GM21528 (cell line): ENCODE measurements at regions not wholly inside any gene's neighbourhood (a gene's known extent, or its start where the extent isn't known, plus 50 kb on each side); places are given as distances from the start of the nearest gene placed in this dataset.

Source experiments
- ATAC-seq: cut with Tn5 transposase; IDR thresholded peaks from one replicate; pipeline ENCODE4 v1.9.1; 2021; ENCODE audit warnings: mild to moderate bottlenecking, moderate library complexity; ENCODE audit not compliant: unreplicated experiment, low FRiP score

DNA sequence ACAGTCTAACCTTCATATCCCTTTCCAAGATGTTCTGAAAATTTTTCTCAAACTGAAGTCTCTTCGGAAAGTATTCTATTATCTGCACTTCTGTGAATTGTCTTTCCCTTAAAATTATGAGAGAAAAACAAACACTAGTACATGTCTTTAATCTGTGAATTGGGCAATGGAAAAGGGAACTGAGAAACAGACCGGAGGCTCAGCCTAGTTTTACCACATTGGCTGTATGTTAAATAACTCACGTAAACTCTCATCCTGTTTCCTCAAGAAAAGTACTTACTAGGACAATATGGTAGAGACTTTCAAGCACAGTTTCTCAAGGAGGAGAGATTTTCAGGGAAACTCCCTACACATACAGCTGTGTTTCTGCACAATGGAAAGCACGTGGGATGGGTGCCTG, 982.2 kb upstream of the SEMA6D start:
- no peak for ATAC-seq

DNA sequence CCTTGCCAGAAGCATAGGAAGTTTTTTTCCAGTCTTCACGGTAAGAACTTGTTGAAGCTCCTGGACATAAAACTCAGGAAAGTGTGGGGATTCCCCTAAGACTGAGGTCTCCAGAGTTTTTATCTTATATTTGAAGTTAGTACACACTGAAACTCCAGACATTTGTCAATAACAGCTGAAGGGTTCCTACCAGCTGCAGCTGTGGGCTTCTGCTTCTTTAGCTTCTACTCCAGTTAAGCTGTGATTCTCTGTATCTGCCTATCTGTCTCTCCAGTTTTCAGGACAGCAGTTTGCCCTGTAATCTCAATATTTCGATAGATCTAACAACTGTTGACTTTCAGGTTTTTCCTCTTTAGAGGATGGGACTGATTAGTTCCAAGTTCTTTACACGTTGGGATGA, 966.0 kb upstream of the SEMA6D start:
- no peak for ATAC-seq

DNA sequence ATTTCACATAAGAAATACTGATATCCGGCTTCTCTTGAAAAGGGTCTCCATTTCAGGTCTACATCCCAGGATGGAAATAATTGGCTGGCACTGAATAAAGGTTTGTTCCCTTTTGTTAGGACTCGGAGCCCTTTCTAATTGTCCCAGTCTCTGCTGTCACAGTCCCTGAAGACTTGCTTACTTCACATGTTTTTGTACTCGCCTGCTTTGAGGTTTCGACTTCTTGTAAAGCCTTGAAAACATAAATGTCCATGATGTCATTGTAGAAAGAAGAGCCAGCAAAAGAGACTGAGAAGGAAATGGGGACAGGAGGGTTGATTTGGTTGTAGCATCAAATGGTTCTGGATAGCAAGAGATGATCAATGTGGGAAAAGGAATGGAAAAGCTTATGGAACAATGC, 963.4 kb upstream of the SEMA6D start:
- no peak for ATAC-seq

DNA sequence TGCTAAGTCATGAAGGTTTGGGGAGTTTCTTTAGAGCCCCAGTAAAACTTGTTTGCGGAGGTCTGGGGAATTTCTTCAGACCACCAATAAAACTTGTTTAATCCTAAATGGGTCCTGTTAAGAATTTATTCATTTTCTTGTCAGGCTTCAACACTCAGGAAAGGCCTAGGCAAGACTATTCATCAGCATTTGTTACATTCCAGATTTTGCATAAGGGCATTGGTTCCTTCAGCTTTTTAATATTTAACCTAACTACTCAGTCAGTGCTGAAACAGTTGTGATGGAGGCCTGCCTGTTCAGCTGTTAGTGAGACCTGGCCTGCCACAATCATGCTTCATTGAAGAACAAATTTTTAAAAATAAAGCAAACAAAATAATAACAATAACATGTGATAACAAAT, 954.2 kb upstream of the SEMA6D start:
- ATAC-seq, result no peak

DNA sequence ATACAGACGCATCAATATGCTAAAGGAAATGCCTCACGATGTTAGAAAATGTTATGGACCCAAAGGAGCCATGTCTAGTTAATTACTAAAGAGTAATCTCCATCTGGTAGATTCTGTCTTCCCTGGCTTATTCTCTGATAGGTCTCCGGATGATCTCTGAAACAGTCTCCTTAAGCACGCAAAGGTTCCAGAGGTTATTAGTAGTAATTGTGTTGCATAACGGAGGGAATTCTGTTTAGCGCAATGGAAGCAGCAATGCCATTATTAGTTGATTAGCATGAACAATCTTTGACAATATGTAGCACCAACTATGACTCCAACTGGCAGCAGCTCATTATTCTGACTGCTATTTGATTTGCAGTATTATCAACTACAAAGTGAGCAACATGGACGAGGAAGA, 952.5 kb upstream of the SEMA6D start:
- ATAC-seq, result no peak

DNA sequence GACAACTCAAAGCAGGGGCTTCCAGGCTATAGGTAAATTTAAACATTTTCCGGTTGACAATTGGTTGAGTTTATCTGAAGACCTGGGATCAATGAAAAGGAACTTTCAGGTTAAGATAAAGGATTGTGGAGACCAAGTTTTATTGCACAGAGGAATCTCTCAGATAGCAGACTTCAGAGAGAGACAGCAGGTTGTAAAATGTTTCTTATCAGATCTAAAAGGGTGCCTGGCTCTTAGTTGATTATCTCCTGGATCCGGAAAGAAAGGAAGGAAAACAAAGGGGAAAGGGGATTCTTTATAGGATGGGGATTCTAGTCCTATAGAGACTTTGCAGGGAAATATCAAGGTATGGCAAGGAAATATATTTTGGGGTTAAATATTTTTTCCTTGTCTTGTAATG, 951.3 kb upstream of the SEMA6D start:
- no peak for ATAC-seq

DNA sequence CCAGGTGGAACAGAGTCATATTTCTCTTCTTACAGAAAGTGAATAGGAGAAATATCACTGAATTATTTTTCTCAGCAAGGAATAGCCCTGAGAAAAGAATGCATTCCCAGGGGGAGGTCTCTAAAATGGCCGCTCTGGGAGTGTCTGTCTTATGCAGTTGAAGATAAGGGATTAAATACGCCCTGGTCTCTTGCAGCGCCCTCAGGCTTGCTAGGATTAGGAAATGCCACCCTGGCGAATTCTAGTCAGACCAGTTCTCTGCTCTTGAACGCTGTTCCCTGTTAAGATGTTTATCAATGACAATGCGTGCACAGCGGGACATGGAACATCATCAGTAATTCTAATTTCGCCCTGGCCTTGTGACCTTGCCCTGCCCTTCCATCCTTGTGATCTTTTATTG, 949.0 kb upstream of the SEMA6D start:
- no peak for ATAC-seq

DNA sequence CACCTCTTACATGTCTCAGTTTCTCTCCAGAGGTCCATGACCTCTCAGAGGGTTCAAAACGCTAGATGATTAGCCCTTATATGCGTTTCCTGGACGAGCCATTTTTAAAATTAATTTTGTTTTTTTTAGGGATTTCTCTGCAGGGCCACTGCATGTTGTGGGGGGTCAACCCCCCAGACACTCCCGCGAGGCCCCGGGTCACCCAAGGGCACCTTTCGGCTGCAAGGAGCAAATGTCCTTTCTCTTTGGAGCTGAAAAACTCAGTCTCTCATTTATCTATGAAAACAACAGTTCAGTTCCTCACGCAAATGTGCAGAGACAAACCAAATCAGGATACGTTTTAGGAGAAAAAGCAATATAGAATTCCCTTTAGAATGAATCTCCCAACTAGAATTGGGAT, 944.3 kb upstream of the SEMA6D start:
- no peak for ATAC-seq

DNA sequence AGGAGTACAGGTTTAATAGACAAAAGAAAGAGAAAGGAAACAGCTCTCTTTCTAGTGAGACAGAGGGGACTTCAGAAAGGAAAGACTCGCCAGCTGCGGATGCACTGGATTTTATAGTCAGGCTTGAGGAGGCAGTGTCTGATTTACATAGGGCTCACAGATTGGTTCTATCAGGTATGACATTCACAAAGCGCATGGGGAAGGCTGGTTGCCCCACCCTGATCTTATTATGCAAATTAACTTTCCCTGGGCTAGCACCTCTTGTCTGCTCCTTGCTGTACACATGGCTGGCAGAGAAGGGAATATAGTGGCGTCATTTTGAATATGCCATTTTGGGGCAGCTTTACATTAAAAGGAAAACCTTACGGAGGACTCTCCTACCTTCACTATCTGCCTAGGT, 938.4 kb upstream of the SEMA6D start:
- ATAC-seq, result no peak

DNA sequence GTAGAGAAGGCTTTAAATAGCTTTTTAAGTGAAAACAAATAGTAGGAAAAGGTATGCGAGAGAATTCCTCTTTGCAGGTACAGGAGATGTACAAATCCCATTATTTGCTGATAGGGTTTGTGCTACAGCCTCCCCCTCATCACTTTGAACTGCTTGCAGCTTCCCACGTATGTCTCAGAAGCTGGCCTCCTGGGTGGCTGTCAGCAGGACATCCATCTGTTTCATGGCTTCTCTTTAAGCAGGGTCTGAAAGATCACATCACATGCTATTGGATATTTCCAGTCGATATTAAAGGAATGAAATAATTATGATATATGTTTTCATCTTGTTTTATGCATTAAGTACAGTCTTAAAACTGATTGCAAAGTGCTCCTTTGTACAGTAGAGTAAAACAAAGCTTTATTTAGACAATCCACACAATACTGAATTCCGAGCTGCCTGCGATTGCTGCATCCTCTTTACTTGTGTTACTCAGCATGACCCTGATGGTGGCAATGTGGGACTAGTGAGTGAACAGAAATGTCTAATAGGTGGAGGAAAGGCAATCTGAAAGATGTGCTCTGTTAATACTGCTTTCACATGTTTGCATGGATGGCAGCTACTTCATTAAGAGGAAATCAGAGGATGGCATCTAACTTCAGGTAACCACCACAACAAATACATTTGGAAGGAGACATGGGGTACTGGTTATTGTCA, 930.6 kb upstream of the SEMA6D start:
- no peak for ATAC-seq

DNA sequence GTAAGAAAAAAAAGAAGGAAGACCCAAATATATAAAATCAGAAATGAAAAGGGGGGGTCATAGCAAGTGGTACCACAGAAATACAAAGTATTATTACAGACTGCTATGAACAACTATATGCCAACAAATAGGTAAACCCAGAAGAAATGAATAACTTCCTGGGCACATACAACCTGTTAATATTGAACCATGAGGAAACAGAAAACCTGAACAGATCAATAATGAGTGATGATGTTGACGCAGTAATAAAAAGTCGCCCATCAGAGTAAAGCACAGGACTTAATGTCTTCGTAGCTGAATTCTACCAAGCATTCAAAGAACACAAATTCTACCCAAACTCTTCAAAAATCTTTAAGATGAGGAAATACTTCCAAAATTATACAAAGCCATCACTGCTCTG, 921.6 kb upstream of the SEMA6D start:
- ATAC-seq, result no peak

DNA sequence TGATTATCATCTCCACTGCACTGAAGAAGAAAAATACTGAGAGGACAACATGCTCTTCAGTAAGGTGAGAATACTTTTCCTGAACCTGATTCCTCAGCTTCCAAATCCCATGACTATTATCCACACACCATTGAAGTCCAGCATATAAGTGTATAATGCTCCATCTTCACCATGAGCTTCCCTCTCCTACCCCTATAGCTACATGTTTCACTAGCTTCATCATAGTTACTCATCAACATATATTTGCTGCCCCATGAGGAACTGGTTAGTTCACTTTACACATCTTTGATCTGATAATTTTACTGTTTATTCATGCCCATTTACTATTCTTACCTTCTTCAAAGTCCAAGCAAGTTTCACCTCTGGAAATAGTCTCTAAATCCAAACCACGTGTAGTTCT, 908.5 kb upstream of the SEMA6D start:
- ATAC-seq, result no peak

DNA sequence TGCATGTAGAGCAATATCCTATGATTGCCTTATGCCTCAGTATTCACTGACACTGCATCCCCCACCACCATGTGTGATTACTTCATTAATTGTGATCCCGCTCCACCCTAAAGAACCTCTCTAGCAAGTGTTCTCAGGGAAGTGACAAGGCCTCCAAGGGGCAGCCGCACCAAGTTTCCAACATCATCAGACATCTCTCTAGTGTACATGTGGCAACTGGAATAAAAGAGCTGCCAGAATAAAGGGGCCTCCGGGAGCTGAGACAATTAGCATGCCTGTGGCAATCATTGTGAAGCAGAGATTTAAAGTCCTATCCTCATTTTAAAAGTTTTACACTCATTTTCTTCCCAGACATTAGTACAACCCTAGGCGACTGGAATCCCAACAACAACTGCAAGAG, 902.1 kb upstream of the SEMA6D start:
- no peak for ATAC-seq

DNA sequence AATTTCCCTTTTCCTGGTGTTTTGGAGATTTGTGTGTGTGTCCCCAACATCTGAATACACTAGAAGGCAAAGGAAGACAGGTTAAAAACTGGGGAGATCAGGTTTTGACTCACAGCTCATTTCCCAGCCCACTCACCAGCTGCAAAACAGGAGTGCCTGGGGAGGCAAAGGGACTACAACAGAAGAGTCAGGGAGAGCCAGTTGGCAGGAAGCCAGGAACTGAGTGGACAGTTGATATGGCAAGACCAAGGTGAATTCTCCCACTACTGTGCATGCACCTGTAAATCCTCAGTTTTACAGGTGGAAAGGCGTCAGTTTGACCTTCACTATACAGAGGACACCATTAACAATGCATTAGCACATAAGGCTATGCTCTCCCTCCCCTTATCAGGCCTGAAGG, 901.5 kb upstream of the SEMA6D start:
- ATAC-seq, result no peak

DNA sequence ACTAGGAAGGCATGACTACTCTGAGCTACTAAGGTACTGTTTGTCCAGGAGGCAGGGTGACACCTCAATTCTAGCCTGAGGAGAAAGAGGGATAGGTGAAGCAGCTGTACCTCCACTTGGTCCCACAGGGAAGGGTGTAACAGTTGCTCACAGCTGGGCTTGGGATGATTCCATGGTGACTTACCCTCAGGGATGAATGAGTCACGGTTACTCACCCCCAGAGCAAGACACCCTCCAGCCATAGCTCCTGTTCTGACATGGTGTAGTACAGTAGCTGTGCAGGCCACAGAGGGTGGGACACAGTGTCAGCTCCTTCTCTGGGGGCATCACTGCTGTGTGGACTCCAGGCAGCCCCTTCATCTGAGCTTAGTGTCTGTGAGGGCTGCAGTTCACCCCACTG, 868.6 kb upstream of the SEMA6D start:
- ATAC-seq, result no peak

DNA sequence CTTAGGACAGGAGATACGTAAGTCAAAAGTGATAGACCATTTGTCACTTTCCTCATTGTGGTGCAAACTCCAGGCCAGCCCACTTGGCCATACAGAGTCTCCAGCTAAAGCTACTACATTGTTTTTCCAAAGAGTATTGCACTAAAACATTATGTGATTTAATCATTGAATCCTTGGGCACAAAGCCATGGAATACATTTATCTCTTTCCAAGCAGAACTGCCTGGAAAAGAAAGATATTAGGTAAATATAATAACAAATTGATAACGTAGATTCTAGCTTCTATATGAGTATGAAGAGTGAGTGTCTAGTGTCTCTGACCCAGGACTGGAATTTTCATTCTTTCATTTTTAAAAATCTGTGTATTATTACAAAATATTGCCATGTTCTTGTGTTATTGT, 863.7 kb upstream of the SEMA6D start:
- ATAC-seq, result no peak

DNA sequence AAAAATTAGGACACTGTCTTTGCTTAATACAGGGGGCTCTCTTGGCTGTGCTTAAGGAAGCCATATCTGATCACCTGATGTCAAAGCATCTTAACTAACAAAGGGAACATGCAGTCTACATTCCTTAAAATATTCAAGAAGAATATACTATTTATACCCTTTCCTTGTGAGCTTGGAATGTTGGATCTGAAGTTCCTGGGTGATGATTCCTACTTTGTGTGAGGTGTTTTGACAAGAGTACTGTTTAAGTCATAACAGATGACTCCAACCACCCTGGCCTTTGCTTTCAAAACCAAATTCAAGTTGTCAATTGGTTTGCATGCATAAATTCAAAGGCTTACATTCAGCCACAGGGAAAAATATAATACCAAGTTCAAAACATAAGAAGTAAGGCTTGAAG, 862.7 kb upstream of the SEMA6D start:
- ATAC-seq, result no peak

DNA sequence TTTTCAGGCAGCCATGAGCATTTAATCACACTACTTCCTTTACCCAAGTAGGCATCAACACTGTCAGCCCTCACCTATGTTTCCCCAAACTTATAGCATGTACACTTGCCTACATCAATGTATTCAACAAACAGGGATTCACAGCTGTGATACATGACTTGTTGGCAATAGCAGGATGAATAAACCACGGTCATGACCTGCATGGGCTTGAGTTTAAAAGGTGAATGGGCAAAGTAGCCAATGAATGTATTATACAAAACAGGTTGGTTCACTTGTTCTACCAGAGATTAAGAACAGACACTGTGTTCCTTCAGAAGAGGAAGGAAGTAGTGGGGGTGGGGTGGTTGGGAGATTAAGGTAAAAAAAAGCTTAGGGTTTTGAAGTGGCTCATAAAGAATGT, 861.9 kb upstream of the SEMA6D start:
- no peak for ATAC-seq

DNA sequence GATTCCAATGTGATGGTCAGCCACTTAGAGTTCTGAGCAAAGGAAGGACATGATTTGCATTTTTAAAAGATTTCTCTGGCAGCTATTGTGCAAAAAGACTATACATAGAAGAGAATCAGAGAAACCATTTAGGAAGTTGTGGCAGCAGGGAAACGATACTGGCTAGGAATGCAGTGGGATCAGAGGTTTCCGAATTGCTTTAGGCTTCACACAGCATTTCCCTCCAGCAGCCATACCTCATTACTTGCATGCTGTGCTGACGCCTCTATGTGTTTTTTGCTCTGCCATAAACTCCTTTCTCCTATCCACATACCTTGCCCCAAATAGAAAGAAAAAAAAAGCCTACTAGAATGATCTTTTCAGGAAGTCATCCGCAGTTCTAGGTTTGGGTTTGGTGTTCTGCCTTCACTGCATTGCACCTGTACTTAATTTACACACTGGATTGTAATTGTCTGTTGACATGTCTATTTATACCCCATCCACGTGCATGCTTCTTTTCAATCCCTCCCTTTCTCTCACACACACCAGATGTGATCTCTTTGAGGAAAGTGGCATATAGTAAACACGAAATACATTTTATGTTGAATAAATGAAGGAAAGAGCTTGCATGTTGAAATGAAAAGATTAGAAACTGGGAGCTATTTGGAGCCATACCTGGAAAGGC, 860.3 kb upstream of the SEMA6D start:
- ATAC-seq, result no peak

DNA sequence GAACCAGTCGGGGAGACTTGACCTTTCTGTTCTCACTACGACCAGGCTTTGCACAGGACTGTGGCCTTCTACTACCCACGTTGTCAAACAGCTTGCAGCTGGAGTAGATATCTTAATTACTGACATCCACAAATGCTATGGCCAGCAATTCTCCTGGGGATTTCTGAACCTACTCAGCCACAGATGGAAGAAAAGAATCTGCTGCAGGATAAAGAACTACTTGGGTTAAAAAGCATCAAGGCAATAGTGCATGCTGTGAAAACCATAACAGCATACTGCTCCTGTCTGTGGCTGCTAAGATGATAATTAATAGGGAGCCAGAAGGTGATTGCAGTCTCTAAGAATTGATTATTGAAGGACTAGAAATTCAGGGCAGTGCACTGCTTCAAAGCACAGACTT, 859.2 kb upstream of the SEMA6D start:
- ATAC-seq, result no peak

DNA sequence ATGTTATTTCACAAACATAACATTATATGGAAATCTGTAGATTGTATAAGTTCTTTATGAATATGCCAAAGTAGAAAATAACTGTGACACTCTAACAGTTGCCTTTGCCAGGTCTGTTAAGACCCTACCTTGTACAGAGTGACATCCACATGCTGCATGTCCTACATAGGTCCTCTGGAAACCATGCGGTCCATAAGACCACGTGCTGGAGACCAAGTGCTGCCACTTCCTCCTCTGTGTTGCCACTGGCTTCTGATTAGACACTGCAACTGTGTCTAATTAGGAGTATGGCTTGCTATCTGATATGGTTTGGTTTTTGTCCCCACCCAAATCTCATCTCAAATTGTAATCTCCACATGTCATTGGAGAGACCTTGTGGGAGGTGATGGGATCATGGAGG, 855.5 kb upstream of the SEMA6D start:
- ATAC-seq, result no peak

DNA sequence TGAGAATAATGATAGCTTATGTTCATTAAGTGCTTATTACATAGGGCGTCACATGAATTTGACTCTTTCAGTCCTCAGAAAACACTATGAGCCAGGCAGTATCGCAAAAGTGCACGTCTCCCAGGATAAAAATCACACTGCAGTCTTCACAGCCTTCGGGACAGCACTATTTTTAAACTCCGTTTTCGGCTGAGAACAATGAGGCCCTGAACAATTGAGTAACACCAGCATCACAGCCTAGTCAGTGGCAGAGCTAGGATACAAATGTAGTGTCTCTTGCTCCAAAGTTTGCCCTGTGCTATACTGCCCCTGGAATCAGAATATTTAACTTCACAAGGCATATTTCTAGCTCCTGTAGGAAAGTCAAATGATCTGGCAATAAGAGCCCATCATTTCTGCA, 852.1 kb upstream of the SEMA6D start:
- no peak for ATAC-seq
